Neutrophil (primary cell): ENCODE measurements at regions not wholly inside any gene's neighbourhood (a gene's known extent, or its start where the extent isn't known, plus 50 kb on each side); places are given as distances from the start of the nearest gene placed in this dataset.

Source experiments
- H3K27ac ChIP-seq: fragments of 200-600 bp; sonication (generic); 2 replicates; pipeline ENCODE4 v1.5.1; 2016; ENCODE audit warnings: mild to moderate bottlenecking, moderate library complexity
- H3K27me3 ChIP-seq: fragments of 200-600 bp; sonication (generic); 2 replicates; pipeline ENCODE4 v1.6.0; 2016; ENCODE audit warnings: mild to moderate bottlenecking
- H3K36me3 ChIP-seq: fragments of 200-600 bp; sonication (generic); 2 replicates; pipeline ENCODE4 v1.5.1; 2017
- H3K4me1 ChIP-seq, 2 experiments: fragments of 200-600 bp in 1 of 2; sonication (generic) in 1 of 2; 1 replicate in 1 of 2; 2 replicates in 1 of 2; pipeline versions ENCODE4 v1.5.1 to v1.6.1; 2013 to 2016; ENCODE audit warnings: low read depth in 1 of 2, low read length in 1 of 2, mild to moderate bottlenecking in 1 of 2, moderate library complexity in 1 of 2; ENCODE audit not compliant: control insufficient read depth in 1 of 2, insufficient read depth in 1 of 2
- H3K4me3 ChIP-seq, 2 experiments: fragments of 200-600 bp in 1 of 2; sonication (generic) in 1 of 2; 1 replicate in 1 of 2; 2 replicates in 1 of 2; pipeline ENCODE4 v1.5.1; 2013 to 2016; ENCODE audit warnings: low read depth in 1 of 2, low read length in 1 of 2, mild to moderate bottlenecking in 1 of 2, moderate library complexity in 1 of 2
- H3K9me3 ChIP-seq: fragments of 200-600 bp; sonication (generic); 2 replicates; pipeline ENCODE4 v1.5.1; 2016
- CTCF ChIP-seq: fragments of 200-600 bp; sonication (generic); IDR thresholded peaks from 2 replicates; pipeline ENCODE4 v1.5.1; 2016; ENCODE audit warnings: antibody characterized with exemption

GRCh38 chr10:8507156-8507555 lies 452.7 kb downstream of the GATA3 start:
- H3K27ac ChIP-seq = no peak overlapping the region
- peaks cover 4% of the 10 kb centered on the region for H3K27me3 ChIP-seq
- no peak for TF ChIP-seq CTCF

GRCh38 chr10:8508882-8509281 lies 454.4 kb downstream of the GATA3 start:
- H3K27me3 ChIP-seq = peaks cover 4% of the 10 kb centered on the region
- no peak overlapping the region for H3K27ac ChIP-seq
- TF ChIP-seq CTCF = no peak
- H3K36me3 ChIP-seq = no peaks in the 10 kb centered on the region
- H3K4me1 ChIP-seq = no peaks in the 10 kb centered on the region
- no peaks in the 10 kb centered on the region for H3K9me3 ChIP-seq
- H3K4me3 ChIP-seq = no peak overlapping the region

More at GRCh38 chr10:8507156-8507555, 452.7 kb downstream of the GATA3 start:
- Histone ChIP-seq H3K9me3 (no peaks in the 10 kb centered on the region), H3K36me3 (no peaks in the 10 kb centered on the region), H3K4me3 (no peak overlapping the region), H3K4me1 (no peaks in the 10 kb centered on the region)

- TF ChIP-seq CTCF = no peak
- H3K27me3 ChIP-seq = peaks cover 4% of the 10 kb centered on the region
- H3K4me1 ChIP-seq = no peaks in the 10 kb centered on the region
- no peak overlapping the region for H3K27ac ChIP-seq
- H3K36me3 ChIP-seq = no peaks in the 10 kb centered on the region
- no peak overlapping the region for H3K4me3 ChIP-seq
- no peaks in the 10 kb centered on the region for H3K9me3 ChIP-seq
Measured at GRCh38 chr10:8510471-8510870, 456.0 kb downstream of the GATA3 start.

GRCh38 chr10:8511026-8511425 lies 456.5 kb downstream of the GATA3 start:
- TF ChIP-seq CTCF = no peak
- no peak overlapping the region for H3K27ac ChIP-seq
- H3K4me1 ChIP-seq = no peaks in the 10 kb centered on the region
- H3K36me3 ChIP-seq = no peaks in the 10 kb centered on the region
- no peak overlapping the region for H3K4me3 ChIP-seq
- H3K27me3 ChIP-seq = peaks cover 4% of the 10 kb centered on the region
- H3K9me3 ChIP-seq = no peaks in the 10 kb centered on the region

GRCh38 chr10:8513155-8514147 lies 459.0 kb downstream of the GATA3 start:
- no peak for TF ChIP-seq CTCF
- peaks cover 4% of the 10 kb centered on the region for H3K27me3 ChIP-seq
- no peaks in the 10 kb centered on the region for H3K9me3 ChIP-seq
- no peak overlapping the region for H3K4me3 ChIP-seq
- no peak overlapping the region for H3K27ac ChIP-seq
- no peaks in the 10 kb centered on the region for H3K4me1 ChIP-seq
- no peaks in the 10 kb centered on the region for H3K36me3 ChIP-seq
